ENCODE measurements at regions not wholly inside any gene's neighbourhood (a gene's known extent, or its start where the extent isn't known, plus 50 kb on each side); places are given as distances from the start of the nearest gene placed in this dataset.

DNA sequence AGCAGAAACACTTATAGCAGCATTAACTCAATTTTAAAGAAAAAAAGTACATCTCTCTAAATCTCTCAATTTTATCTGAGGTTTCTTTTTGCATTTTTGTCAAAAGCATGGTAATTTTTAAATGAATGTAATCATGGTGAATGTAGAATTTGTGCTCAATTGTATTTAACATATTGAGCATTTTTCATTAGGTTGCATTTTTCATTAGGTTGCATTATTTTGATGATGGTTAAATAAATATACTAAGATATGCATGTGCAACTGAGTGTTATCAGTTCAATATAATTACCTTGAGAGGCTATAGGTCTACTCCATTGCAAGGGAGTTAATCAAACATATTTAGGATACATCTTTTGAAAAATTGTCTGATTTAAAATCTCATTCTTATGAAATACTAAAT is 355.1 kb upstream of the SPTLC3 start:
- no peaks in the 10 kb centered on the region for H3K4me1 Mint-ChIP-seq (ENCODE audit: unreplicated experiment)
- TF ChIP-seq, protein P1, sequence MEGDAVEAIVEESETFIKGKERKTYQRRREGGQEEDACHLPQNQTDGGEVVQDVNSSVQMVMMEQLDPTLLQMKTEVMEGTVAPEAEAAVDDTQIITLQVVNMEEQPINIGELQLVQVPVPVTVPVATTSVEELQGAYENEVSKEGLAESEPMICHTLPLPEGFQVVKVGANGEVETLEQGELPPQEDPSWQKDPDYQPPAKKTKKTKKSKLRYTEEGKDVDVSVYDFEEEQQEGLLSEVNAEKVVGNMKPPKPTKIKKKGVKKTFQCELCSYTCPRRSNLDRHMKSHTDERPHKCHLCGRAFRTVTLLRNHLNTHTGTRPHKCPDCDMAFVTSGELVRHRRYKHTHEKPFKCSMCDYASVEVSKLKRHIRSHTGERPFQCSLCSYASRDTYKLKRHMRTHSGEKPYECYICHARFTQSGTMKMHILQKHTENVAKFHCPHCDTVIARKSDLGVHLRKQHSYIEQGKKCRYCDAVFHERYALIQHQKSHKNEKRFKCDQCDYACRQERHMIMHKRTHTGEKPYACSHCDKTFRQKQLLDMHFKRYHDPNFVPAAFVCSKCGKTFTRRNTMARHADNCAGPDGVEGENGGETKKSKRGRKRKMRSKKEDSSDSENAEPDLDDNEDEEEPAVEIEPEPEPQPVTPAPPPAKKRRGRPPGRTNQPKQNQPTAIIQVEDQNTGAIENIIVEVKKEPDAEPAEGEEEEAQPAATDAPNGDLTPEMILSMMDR (conservative IDR thresholded peaks at IDR 0.05), result no peak
- H3K27me3 Mint-ChIP-seq, result no peaks in the 10 kb centered on the region
- no peak overlapping the region for H3K27ac Mint-ChIP-seq
- DNase-seq (ENCODE audit: extremely low spot score, unreplicated experiment), result no peak
- no peaks in the 10 kb centered on the region for H3K36me3 Mint-ChIP-seq
- no peak overlapping the region for H3K4me3 Mint-ChIP-seq
- no peaks in the 10 kb centered on the region for H3K9me3 Mint-ChIP-seq

DNA sequence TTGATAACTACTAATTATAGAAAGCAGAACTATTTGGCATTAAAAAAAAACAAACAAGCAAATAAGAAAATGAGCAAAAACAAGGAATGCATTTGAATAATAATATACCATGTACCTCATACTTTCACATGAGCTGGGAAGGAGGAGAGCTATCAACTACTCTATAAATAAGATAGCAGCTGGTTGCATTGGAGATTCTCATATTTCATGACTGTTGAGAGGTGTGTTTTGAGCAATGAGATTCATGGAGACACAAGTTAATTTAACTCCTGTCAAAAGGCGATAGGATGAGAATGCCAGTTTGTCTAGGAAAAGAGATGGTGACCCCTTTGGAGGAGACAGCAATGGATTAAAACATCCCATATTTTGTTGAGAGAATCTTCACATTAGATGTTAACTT is 348.8 kb upstream of the SPTLC3 start:
- TF ChIP-seq, protein P1 (conservative IDR thresholded peaks at IDR 0.05), result no peak
- H3K36me3 Mint-ChIP-seq, result no peaks in the 10 kb centered on the region
- H3K4me1 Mint-ChIP-seq (ENCODE audit: unreplicated experiment), result no peaks in the 10 kb centered on the region
- H3K27me3 Mint-ChIP-seq, result no peaks in the 10 kb centered on the region
- peaks cover 4% of the 10 kb centered on the region for H3K9me3 Mint-ChIP-seq
- DNase-seq (ENCODE audit: extremely low spot score, unreplicated experiment), result no peak
- no peak overlapping the region for H3K4me3 Mint-ChIP-seq
- no peak overlapping the region for H3K27ac Mint-ChIP-seq

DNA sequence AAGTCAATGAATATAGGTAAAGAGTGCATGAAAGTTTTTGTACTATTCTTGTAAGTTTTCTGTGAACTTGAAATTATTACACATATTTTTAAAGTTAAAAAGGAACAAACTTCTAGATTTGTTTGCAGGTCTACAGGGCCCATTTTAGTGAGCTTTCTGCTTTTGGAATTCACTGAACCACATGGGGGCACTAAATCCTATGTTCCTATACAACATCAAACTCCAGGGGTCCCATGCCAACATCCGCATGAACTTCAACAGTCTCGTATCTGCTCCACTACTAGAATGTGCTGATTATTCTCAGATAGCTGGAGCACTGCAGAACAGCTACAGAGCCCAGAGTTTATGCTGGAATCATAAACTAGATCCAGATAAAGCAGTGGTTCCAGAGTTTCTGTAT is 347.9 kb upstream of the SPTLC3 start:
- no peaks in the 10 kb centered on the region for H3K27me3 Mint-ChIP-seq
- TF ChIP-seq, protein P1 (conservative IDR thresholded peaks at IDR 0.05), result peak; percentile 67
- H3K4me1 Mint-ChIP-seq (ENCODE audit: unreplicated experiment), result no peaks in the 10 kb centered on the region
- DNase-seq (ENCODE audit: extremely low spot score, unreplicated experiment), result no peak
- peaks cover 4% of the 10 kb centered on the region for H3K9me3 Mint-ChIP-seq
- no peaks in the 10 kb centered on the region for H3K36me3 Mint-ChIP-seq
- H3K4me3 Mint-ChIP-seq, result no peak overlapping the region
- no peak overlapping the region for H3K27ac Mint-ChIP-seq

DNA sequence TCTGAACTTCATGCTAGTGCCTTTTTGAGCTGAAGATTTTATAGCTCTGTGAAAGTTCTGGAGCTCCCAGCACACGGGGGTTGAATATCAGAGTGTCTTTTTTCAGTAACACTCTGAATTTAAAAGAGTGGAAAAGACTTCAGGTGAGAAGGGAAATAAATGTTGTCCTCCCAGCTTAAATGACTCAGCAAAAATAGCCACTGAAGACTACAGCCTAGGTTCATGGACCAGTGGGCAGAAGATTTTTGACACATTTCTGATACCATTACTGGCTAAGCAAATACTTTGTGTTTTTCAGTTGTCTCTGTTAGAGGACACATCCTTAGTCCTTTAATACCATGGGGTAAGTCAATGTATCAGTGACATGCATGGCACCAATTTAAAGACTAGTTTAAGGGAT is 338.5 kb upstream of the SPTLC3 start:
- H3K27ac Mint-ChIP-seq, result no peak overlapping the region
- H3K4me3 Mint-ChIP-seq, result no peak overlapping the region
- H3K4me1 Mint-ChIP-seq (ENCODE audit: unreplicated experiment), result no peaks in the 10 kb centered on the region
- TF ChIP-seq, protein P1 (conservative IDR thresholded peaks at IDR 0.05), result no peak
- peaks cover 2% of the 10 kb centered on the region for H3K27me3 Mint-ChIP-seq
- H3K9me3 Mint-ChIP-seq, result peaks cover 6% of the 10 kb centered on the region
- no peaks in the 10 kb centered on the region for H3K36me3 Mint-ChIP-seq
- no peak for DNase-seq (ENCODE audit: extremely low spot score, unreplicated experiment)

DNA sequence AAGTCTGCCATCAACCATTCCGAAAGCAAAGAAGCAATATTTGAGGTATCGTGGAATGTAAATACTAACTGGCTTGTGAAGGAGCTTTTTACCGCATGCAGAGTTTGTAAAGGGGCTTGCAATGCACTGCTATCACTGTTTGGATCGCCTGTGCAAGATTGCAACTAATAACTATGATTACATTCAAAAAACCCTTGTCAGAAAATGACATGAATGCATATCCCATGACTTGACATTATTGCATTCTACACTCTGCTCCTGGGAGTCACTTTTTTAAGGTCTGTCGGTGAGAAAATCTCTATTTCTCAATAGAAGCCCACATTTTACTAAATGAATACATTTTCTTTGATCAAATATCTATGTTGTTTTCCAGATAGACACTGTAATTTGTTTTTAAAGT is 335.4 kb upstream of the SPTLC3 start:
- peaks cover 2% of the 10 kb centered on the region for H3K27me3 Mint-ChIP-seq
- TF ChIP-seq, protein P1 (conservative IDR thresholded peaks at IDR 0.05), result no peak
- peaks cover 6% of the 10 kb centered on the region for H3K9me3 Mint-ChIP-seq
- H3K36me3 Mint-ChIP-seq, result no peaks in the 10 kb centered on the region
- DNase-seq (ENCODE audit: extremely low spot score, unreplicated experiment), result no peak
- H3K4me1 Mint-ChIP-seq (ENCODE audit: unreplicated experiment), result no peaks in the 10 kb centered on the region
- no peak overlapping the region for H3K4me3 Mint-ChIP-seq
- H3K27ac Mint-ChIP-seq, result no peak overlapping the region

DNA sequence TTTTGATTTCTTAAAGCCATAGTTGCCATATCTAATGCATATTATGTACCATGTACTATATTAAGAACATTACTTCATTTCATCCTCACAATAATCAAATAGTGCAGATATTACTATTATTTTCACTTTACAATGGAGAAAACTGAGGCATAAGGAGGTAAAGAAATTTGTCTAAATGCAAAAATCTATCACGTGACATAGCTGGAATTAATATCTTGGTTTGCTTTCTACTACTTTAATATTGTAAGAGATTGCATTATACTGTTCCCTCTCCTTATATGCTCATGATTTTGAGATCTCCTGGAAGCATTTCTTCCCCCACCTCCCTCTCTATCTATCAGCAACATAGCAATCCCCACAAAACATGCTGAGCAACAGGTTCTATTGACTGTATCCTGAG is 330.8 kb upstream of the SPTLC3 start:
- Mint-ChIP-seq H3K9me3 (no peaks in the 10 kb centered on the region), H3K27me3 (no peaks in the 10 kb centered on the region), H3K4me3 (no peak overlapping the region), H3K36me3 (no peaks in the 10 kb centered on the region), H3K27ac (no peak overlapping the region), H3K4me1 (ENCODE audit: unreplicated experiment) (no peaks in the 10 kb centered on the region)
- no peak for DNase-seq (ENCODE audit: extremely low spot score, unreplicated experiment)
- TF ChIP-seq, protein P1 (conservative IDR thresholded peaks at IDR 0.05), result no peak

Measured in type B pancreatic cell (in vitro differentiated cells).